ENCODE measurements at regions not wholly inside any gene's neighbourhood (a gene's known extent, or its start where the extent isn't known, plus 50 kb on each side); places are given as distances from the start of the nearest gene placed in this dataset.

DNA sequence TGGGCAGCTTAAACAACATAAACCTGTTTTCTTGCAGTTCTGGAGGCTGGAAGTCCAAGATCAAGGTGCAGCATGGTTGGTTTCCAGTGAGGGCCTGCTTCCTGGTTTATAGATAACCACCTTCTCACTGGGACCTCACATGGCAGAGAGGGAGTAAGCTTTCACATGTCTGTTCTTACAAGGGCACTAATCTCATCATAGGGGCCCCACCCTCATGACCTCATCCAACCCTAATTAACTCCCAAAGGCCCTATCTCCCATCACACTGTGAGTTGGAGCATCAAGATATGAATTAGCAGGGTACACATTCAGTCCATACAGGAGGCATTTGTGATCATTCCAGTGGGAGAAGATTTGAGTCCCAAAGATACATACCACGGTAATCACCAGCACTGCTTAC lies 50.5 kb upstream of the GRIN2A start:
- DNase-seq (ENCODE audit: insufficient read length, low spot score) = no peak
- FAIRE-seq = no peak
- no peak for TF ChIP-seq PAX5 (IDR thresholded peaks at IDR 0.05; ENCODE audit: insufficient read depth, low read length, severe bottlenecking)
- no peak for TF ChIP-seq POU2F2 (IDR thresholded peaks at IDR 0.05; ENCODE audit: low read depth, low read length)
- TF ChIP-seq SPI1 (IDR thresholded peaks at IDR 0.05; ENCODE audit: low read depth, low read length) = no peak
- TF ChIP-seq TAF1 (IDR thresholded peaks at IDR 0.05; ENCODE audit: low read depth, low read length) = no peak
- TF ChIP-seq POLR2A (IDR thresholded peaks at IDR 0.05; ENCODE audit: low read depth, low read length) = no peak
- no peak for TF ChIP-seq POLR2AphosphoS5 (IDR thresholded peaks at IDR 0.05; ENCODE audit: low read depth, low read length)

DNA sequence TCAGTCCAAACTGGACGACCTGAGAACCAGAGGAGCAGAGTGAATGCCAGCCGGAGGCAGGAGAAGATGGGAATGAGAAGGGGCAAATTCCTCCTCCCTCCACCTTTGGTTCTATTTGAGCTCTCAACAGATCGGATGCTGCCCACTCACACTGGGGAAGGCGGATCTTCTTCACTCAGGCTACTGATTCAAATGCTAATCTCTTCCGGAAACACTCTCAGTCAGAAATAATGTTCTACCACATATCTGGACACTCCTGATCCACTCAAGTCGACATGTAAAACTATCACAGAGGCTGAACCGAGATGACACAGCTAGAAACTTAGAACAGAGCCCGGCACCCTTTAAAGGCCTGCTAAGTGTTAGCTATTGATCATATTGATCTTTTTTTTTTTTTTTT lies 57.4 kb upstream of the GRIN2A start:
- FAIRE-seq = no peak
- TF ChIP-seq POLR2AphosphoS5 (IDR thresholded peaks at IDR 0.05; ENCODE audit: low read depth, low read length) = no peak
- no peak for TF ChIP-seq PAX5 (IDR thresholded peaks at IDR 0.05; ENCODE audit: insufficient read depth, low read length, severe bottlenecking)
- no peak for TF ChIP-seq TAF1 (IDR thresholded peaks at IDR 0.05; ENCODE audit: low read depth, low read length)
- TF ChIP-seq SPI1 (IDR thresholded peaks at IDR 0.05; ENCODE audit: low read depth, low read length) = no peak
- TF ChIP-seq POLR2A (IDR thresholded peaks at IDR 0.05; ENCODE audit: low read depth, low read length) = no peak
- TF ChIP-seq POU2F2 (IDR thresholded peaks at IDR 0.05; ENCODE audit: low read depth, low read length) = no peak

DNA sequence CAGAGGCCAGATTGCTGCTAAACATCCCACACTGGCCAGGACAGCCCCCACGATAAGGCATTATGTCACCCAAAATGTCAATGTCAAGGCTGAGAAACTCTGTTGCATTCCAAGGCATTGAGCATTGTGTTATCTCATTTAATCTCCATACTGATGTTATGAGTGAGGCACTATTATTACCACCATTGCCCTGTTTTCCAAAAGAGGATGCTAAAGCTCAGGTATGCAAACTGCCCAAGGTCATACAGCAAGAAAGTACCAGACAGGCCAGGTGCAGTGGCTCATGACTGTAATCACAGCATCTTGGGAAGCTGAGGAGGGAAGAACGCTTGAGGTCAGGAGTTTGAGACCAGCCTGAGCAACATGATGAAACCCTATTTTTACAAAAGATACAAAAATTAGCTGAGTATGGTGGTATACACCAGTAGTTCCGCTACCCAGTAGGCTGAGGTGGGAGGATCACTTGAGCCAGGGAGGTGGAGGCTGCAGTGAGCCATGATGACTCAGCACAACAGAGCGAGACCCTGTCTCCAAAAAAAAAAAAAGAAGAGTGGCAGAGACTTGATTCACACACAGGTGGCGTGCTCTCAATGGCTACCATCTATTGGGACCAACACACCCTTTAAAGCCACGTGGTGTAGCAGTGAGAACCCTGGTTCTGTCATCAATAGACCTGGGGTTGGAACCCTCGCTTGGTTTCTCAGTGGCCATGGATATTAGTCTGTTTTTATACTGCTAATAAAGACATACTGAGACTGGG lies 58.8 kb upstream of the GRIN2A start:
- no peak for DNase-seq (ENCODE audit: insufficient read length, low spot score)
- FAIRE-seq = no peak
- no peak for TF ChIP-seq PAX5 (IDR thresholded peaks at IDR 0.05; ENCODE audit: insufficient read depth, low read length, severe bottlenecking)
- no peak for TF ChIP-seq TAF1 (IDR thresholded peaks at IDR 0.05; ENCODE audit: low read depth, low read length)
- no peak for TF ChIP-seq SPI1 (IDR thresholded peaks at IDR 0.05; ENCODE audit: low read depth, low read length)
- no peak for TF ChIP-seq POU2F2 (IDR thresholded peaks at IDR 0.05; ENCODE audit: low read depth, low read length)
- no peak for TF ChIP-seq POLR2AphosphoS5 (IDR thresholded peaks at IDR 0.05; ENCODE audit: low read depth, low read length)
- TF ChIP-seq POLR2A (IDR thresholded peaks at IDR 0.05; ENCODE audit: low read depth, low read length) = no peak

More for the DNA sequence above, 57.4 kb upstream of the GRIN2A start:
- no peak for DNase-seq (ENCODE audit: insufficient read length, low spot score)

DNA sequence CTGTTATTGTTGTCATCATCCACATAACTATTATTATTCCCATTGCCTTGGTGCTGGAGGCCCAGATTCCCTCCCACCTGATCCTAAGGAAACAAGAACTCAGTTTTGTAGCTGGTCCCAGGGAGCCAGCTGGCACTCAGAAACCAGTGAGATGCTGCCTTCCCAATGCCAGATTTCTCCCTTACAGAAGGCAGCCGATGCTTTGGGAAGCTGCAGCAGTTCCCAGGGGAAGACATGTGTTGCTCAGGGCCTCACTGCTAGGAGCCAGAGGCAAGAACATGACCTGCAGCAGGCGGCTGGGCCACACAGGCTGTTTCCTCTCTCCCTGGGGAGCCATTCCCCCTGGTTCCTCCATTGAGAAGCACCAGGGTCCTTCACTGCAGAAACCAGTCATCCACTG lies 59.9 kb upstream of the GRIN2A start:
- no peak for DNase-seq (ENCODE audit: insufficient read length, low spot score)
- TF ChIP-seq TAF1 (IDR thresholded peaks at IDR 0.05; ENCODE audit: low read depth, low read length) = no peak
- TF ChIP-seq PAX5 (IDR thresholded peaks at IDR 0.05; ENCODE audit: insufficient read depth, low read length, severe bottlenecking) = no peak
- TF ChIP-seq POLR2AphosphoS5 (IDR thresholded peaks at IDR 0.05; ENCODE audit: low read depth, low read length) = no peak
- TF ChIP-seq SPI1 (IDR thresholded peaks at IDR 0.05; ENCODE audit: low read depth, low read length) = no peak
- no peak for TF ChIP-seq POLR2A (IDR thresholded peaks at IDR 0.05; ENCODE audit: low read depth, low read length)
- no peak for TF ChIP-seq POU2F2 (IDR thresholded peaks at IDR 0.05; ENCODE audit: low read depth, low read length)
- FAIRE-seq = no peak

DNA sequence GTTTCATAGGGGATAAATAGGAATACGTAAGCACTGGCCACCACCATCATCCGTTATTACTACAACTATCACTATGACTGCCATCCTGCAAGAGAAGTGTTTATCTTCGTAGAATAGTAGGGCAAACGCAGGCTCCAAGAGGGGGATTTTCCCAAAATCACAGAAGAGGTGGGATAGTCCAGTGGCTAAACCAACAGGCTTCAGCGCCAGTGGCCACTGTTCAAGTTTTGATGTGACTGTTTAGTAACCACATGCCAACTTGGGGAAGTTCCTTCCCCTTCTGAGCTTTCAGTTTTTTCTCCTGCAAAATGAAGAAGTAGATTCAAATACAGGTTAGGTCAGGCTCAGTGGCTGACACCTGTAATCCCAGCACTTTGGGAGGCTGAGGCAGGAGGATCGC lies 60.7 kb upstream of the GRIN2A start:
- FAIRE-seq (no peak), DNase-seq (ENCODE audit: insufficient read length, low spot score) (no peak)
- TF ChIP-seq POLR2AphosphoS5 (IDR thresholded peaks at IDR 0.05; ENCODE audit: low read depth, low read length) (no peak), SPI1 (IDR thresholded peaks at IDR 0.05; ENCODE audit: low read depth, low read length) (peak; percentile 26; the same call in 1 of the 2 replicates)

DNA sequence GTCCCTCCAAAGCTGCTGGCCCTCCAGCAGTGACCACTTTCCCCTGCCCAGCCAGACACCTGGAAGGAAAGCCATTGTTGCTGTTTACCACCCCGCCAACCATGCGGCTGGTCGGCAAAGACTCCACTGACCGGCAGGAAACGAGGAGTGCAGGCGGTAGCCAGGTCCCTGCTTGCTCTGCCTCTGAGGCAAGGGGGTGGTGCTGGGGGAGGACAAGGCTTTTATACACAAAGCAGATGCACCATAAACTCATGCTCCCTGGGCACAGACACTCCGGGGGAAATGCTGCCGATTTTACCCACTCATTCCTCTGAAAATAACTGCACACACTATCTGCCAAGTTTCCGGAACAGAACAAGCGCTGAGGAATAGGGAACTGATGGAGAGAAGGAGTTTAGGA lies 62.8 kb upstream of the GRIN2A start:
- TF ChIP-seq POLR2A (IDR thresholded peaks at IDR 0.05; ENCODE audit: low read depth, low read length) (no peak), TAF1 (IDR thresholded peaks at IDR 0.05; ENCODE audit: low read depth, low read length) (no peak), POLR2AphosphoS5 (IDR thresholded peaks at IDR 0.05; ENCODE audit: low read depth, low read length) (no peak), SPI1 (IDR thresholded peaks at IDR 0.05; ENCODE audit: low read depth, low read length) (no peak), PAX5 (IDR thresholded peaks at IDR 0.05; ENCODE audit: insufficient read depth, low read length, severe bottlenecking) (no peak), POU2F2 (IDR thresholded peaks at IDR 0.05; ENCODE audit: low read depth, low read length) (no peak)
- DNase-seq (ENCODE audit: insufficient read length, low spot score) = no peak
- no peak for FAIRE-seq

DNA sequence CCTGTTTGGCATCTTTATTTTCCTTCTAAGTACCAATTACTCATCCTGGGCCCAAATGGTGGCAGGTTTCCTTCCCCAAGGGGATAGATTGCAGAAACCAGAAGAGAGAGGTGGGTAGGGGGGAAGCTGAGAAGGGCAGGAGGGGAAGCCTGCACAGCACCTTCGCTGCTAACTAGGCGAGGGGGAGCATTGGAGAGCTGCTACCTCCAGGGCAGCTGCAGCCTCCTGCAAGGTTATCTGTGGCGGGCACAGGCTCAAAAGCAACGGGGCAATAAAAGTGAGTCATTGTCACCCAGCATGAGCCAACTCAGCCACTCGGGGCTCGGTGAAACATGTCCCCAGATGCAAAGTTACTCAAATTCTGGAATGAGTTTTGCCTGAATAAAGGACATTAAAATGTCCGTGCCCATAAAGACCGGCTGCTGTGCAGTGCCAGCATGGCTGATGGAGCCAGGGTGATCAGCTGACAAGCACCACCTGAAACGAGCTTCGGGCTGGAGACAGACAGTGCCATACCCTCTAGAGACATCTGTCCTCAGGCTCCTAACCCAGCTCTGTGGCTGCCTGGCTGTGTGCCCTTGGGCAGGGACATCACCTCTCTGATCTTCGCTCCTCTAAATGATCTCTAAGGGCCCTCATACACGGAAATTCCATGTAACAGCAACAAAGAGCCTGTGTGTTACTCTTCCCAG lies 68.1 kb upstream of the GRIN2A start:
- FAIRE-seq (no peak), DNase-seq (ENCODE audit: insufficient read length, low spot score) (no peak)
- TF ChIP-seq POLR2AphosphoS5 (IDR thresholded peaks at IDR 0.05; ENCODE audit: low read depth, low read length) (no peak), POLR2A (IDR thresholded peaks at IDR 0.05; ENCODE audit: low read depth, low read length) (no peak), SPI1 (IDR thresholded peaks at IDR 0.05; ENCODE audit: low read depth, low read length) (no peak), PAX5 (IDR thresholded peaks at IDR 0.05; ENCODE audit: insufficient read depth, low read length, severe bottlenecking) (no peak), POU2F2 (IDR thresholded peaks at IDR 0.05; ENCODE audit: low read depth, low read length) (no peak), TAF1 (IDR thresholded peaks at IDR 0.05; ENCODE audit: low read depth, low read length) (no peak)

DNA sequence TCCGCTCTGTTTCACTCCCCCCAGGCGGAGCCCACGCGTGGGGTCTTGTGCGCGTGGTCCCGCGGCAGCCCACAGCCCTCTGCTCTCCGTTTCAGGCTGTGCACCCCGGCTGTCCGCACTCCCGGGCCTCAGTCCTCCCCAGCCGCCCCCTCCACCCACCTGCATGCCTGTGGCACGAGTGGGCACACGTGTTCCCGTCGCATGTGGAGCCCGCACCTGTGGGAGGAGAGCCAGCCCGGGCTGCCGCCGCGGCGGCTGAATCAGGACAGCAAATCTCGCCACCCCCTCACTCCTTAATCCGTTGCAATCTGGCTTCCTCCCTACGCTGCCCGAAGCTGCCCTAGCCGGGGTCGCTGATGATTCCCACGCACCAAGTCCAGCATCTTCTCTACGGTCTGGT lies 69.9 kb upstream of the GRIN2A start:
- no peak for FAIRE-seq
- TF ChIP-seq POU2F2 (IDR thresholded peaks at IDR 0.05; ENCODE audit: low read depth, low read length) (no peak), TAF1 (IDR thresholded peaks at IDR 0.05; ENCODE audit: low read depth, low read length) (no peak)
- DNase-seq (ENCODE audit: insufficient read length, low spot score) = no peak

DNA sequence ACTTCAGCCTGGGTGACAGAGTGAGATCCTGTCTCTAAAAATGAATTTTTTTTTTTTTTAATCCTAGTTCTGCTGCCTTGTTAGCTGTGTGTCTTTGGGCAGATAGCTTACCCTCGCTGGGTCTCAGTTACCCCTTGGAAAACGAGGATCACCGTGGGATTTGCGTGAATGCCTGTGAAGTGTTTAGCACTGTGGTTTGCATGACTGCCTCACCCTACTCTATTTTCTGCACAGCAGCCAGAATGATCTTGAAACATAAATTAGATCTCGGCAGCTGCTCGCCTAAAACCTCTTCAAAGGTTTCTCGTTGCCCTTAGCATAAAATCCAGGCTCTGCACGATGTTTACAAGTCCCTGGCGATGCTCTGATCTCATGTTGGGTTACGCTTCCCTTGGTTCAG lies 71.2 kb upstream of the GRIN2A start:
- DNase-seq (ENCODE audit: insufficient read length, low spot score) (no peak), FAIRE-seq (no peak)
- TF ChIP-seq POLR2A (IDR thresholded peaks at IDR 0.05; ENCODE audit: low read depth, low read length) = no peak
- no peak for TF ChIP-seq POLR2AphosphoS5 (IDR thresholded peaks at IDR 0.05; ENCODE audit: low read depth, low read length)
- TF ChIP-seq POU2F2 (IDR thresholded peaks at IDR 0.05; ENCODE audit: low read depth, low read length) = no peak
- no peak for TF ChIP-seq SPI1 (IDR thresholded peaks at IDR 0.05; ENCODE audit: low read depth, low read length)
- TF ChIP-seq TAF1 (IDR thresholded peaks at IDR 0.05; ENCODE audit: low read depth, low read length) = no peak
- TF ChIP-seq PAX5 (IDR thresholded peaks at IDR 0.05; ENCODE audit: insufficient read depth, low read length, severe bottlenecking) = no peak

DNA sequence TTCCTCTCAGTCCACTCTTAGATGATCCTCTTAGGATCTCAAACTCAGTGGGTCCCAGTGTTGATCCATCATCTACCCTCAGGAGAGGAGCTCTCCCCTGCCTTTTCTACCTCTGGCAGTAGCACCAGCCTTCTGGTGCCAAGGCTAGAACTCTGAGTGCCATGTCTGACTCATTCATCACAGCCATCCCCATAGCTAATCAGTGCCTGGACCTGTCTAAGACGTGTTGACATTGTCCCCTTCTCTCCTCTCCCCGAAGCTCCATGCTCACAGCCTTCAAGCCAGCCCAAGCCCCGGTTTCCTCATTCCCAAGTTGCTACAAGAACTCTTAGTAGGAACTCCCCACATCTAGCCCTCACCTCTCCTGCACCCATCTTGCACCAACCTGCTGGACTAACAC lies 73.5 kb upstream of the GRIN2A start:
- DNase-seq (ENCODE audit: insufficient read length, low spot score) (no peak), FAIRE-seq (no peak)
- TF ChIP-seq POU2F2 (IDR thresholded peaks at IDR 0.05; ENCODE audit: low read depth, low read length) (no peak), TAF1 (IDR thresholded peaks at IDR 0.05; ENCODE audit: low read depth, low read length) (no peak)

Data from GM12891 (cell line).